ENCODE measurements at regions not wholly inside any gene's neighbourhood (a gene's known extent, or its start where the extent isn't known, plus 50 kb on each side); places are given as distances from the start of the nearest gene placed in this dataset.

GRCh38 chr20:22529150-22530019 is 55.0 kb downstream of the FOXA2 start:
- no peak overlapping the region for H3K4me3 ChIP-seq (ENCODE audit: low read depth, low read length)
- no peak for DNase-seq (ENCODE audit: low read depth)
- no peak for TF ChIP-seq CTCF (conservative IDR thresholded peaks at IDR 0.05; ENCODE audit: low read depth, low read length)

- TF ChIP-seq CTCF (conservative IDR thresholded peaks at IDR 0.05; ENCODE audit: low read depth, low read length): no peak
- no peak overlapping the region for H3K4me3 ChIP-seq (ENCODE audit: low read depth, low read length)
- no peak for DNase-seq (ENCODE audit: low read depth)
Measured at GRCh38 chr20:22526512-22527012, 57.8 kb downstream of the FOXA2 start.

- no peak overlapping the region for H3K4me3 ChIP-seq (ENCODE audit: low read depth, low read length)
- no peak for DNase-seq (ENCODE audit: low read depth)
- no peak for TF ChIP-seq CTCF (conservative IDR thresholded peaks at IDR 0.05; ENCODE audit: low read depth, low read length)
Measured at GRCh38 chr20:22525821-22526220, 58.6 kb downstream of the FOXA2 start.

GRCh38 chr20:22525069-22525820 is 59.1 kb downstream of the FOXA2 start:
- TF ChIP-seq CTCF (conservative IDR thresholded peaks at IDR 0.05; ENCODE audit: low read depth, low read length): no peak
- DNase-seq (ENCODE audit: low read depth): no peak
- H3K4me3 ChIP-seq (ENCODE audit: low read depth, low read length): no peak overlapping the region

- no peak overlapping the region for H3K4me3 ChIP-seq (ENCODE audit: low read depth, low read length)
- no peak for TF ChIP-seq CTCF (conservative IDR thresholded peaks at IDR 0.05; ENCODE audit: low read depth, low read length)
- DNase-seq (ENCODE audit: low read depth): no peak
Measured at GRCh38 chr20:22524393-22525015, 59.9 kb downstream of the FOXA2 start.

- no peak overlapping the region for H3K4me3 ChIP-seq (ENCODE audit: low read depth, low read length)
- no peak for TF ChIP-seq CTCF (conservative IDR thresholded peaks at IDR 0.05; ENCODE audit: low read depth, low read length)
- DNase-seq (ENCODE audit: low read depth): no peak
Measured at GRCh38 chr20:22523499-22524392, 60.6 kb downstream of the FOXA2 start.
